Epithelial cell of proximal tubule (primary cell): ENCODE measurements at regions not wholly inside any gene's neighbourhood (a gene's known extent, or its start where the extent isn't known, plus 50 kb on each side); places are given as distances from the start of the nearest gene placed in this dataset.
A peak's percentile ranks its signal among the peaks of the same experiment; 100 is the strongest.

Source experiments
- DNase-seq: peaks from one replicate; pipeline ENCODE4 v3.0.0-alpha.2; 2011; ENCODE audit warnings: low read depth
- H3K4me3 ChIP-seq: 2 replicates; pipeline ENCODE4 v1.5.1; 2011; ENCODE audit warnings: low read depth, mild to moderate bottlenecking, low read length
- CTCF ChIP-seq: conservative IDR thresholded peaks from 2 replicates; pipeline ENCODE4 v1.5.1; 2012; ENCODE audit warnings: low read depth, mild to moderate bottlenecking, low read length

GRCh38 chr10:118917701-118918100 is 111.8 kb upstream of the NANOS1 start:
- TF ChIP-seq CTCF, result no peak
- no peak for DNase-seq

GRCh38 chr10:118918116-118918515 is 111.4 kb upstream of the NANOS1 start:
- no peak for DNase-seq
- no peak overlapping the region for H3K4me3 ChIP-seq
- TF ChIP-seq CTCF, result no peak

More at GRCh38 chr10:118917701-118918100, 111.8 kb upstream of the NANOS1 start:
- no peak overlapping the region for H3K4me3 ChIP-seq

- no peak overlapping the region for H3K4me3 ChIP-seq
- no peak for TF ChIP-seq CTCF
- no peak for DNase-seq
Observed at GRCh38 chr10:118918587-118918986, 110.9 kb upstream of the NANOS1 start.

GRCh38 chr10:118920206-118920605 is 109.3 kb upstream of the NANOS1 start:
- H3K4me3 ChIP-seq, result no peak overlapping the region
- no peak for DNase-seq
- TF ChIP-seq CTCF, result no peak

GRCh38 chr10:118922226-118922625 is 107.3 kb upstream of the NANOS1 start:
- peak; percentile 4 for DNase-seq
- TF ChIP-seq CTCF, result no peak

GRCh38 chr10:118922972-118923371 is 106.5 kb upstream of the NANOS1 start:
- H3K4me3 ChIP-seq, result no peak overlapping the region
- TF ChIP-seq CTCF, result no peak
- no peak for DNase-seq

More at GRCh38 chr10:118922226-118922625, 107.3 kb upstream of the NANOS1 start:
- no peak overlapping the region for H3K4me3 ChIP-seq

- DNase-seq, result no peak
- no peak for TF ChIP-seq CTCF
- H3K4me3 ChIP-seq, result no peak overlapping the region
Observed at GRCh38 chr10:118924493-118924892, 105.0 kb upstream of the NANOS1 start.
